AG04450 (cell line): ENCODE measurements at regions not wholly inside any gene's neighbourhood (a gene's known extent, or its start where the extent isn't known, plus 50 kb on each side); places are given as distances from the start of the nearest gene placed in this dataset.

ENCODE experiments used
- CTCF ChIA-PET: fragments of 300-600, 350-600 bp; formaldehyde crosslinking; extraction: SDS; loops from one replicate; lab custom pipeline; 2022; ENCODE audit warnings: antibody characterized with exemption, inconsistent platforms; lab: Charles Lee
- POLR2A ChIA-PET: fragments of 350-600 bp; formaldehyde crosslinking; extraction: SDS; loops from one replicate; lab custom pipeline; 2021; ENCODE audit warnings: antibody characterized with exemption, inconsistent platforms; lab: Yijun Ruan, JAX
- DNase-seq: peaks from one replicate; pipeline ENCODE4 v3.0.0-alpha.2; 2011; ENCODE audit warnings: low read depth, low spot score
- H3K27ac ChIP-seq: one replicate; pipeline ENCODE4 v1.5.1; 2012; ENCODE audit warnings: low read depth, low read length, control low read depth
- H3K27me3 ChIP-seq: one replicate; pipeline ENCODE4 v1.6.0; 2012; ENCODE audit warnings: low read length; ENCODE audit not compliant: control insufficient read depth, insufficient read depth
- H3K4me3 ChIP-seq: 2 replicates; pipeline ENCODE4 v1.5.1; 2011; ENCODE audit warnings: mild to moderate bottlenecking, low read depth, low read length, control low read depth
- H3K9me3 ChIP-seq: 2 replicates; pipeline ENCODE4 v1.5.1; 2012; ENCODE audit warnings: low read length; ENCODE audit not compliant: control insufficient read depth, insufficient read depth
- CTCF ChIP-seq: IDR thresholded peaks from 2 replicates; pipeline ENCODE4 v1.5.1; 2011; ENCODE audit warnings: low read depth, low read length, control low read depth, inconsistent platforms

GRCh38 chr20:1822564-1823449 is 72.4 kb upstream of the SIRPA start:
- no peaks in the 10 kb centered on the region for H3K27me3 ChIP-seq
- ChIA-PET CTCF (interaction anchor here (0.8 kb wide), 1 partner anchor 11 kb away, joined by 3 read pairs; no protein-coding TSS in a partner anchor), POLR2A (interaction anchor here (1.0 to 1.6 kb wide), 2 partner anchors 10 to 11 kb away, joined by 5 to 6 read pairs; no protein-coding TSS in a partner anchor)
- no peak overlapping the region for H3K4me3 ChIP-seq
- peaks cover 21% of the 10 kb centered on the region for H3K9me3 ChIP-seq
- no peak for TF ChIP-seq CTCF
- no peak overlapping the region for H3K27ac ChIP-seq
- no peak for DNase-seq

GRCh38 chr20:1820138-1821079 is 74.8 kb upstream of the SIRPA start:
- DNase-seq = no peak
- Histone ChIP-seq H3K27ac (no peak overlapping the region), H3K27me3 (no peaks in the 10 kb centered on the region), H3K9me3 (peaks cover 21% of the 10 kb centered on the region), H3K4me3 (no peak overlapping the region)
- no peak for TF ChIP-seq CTCF
- CTCF ChIA-PET = interaction anchor here (1.5 to 3.4 kb wide), 2 partner anchors 30 to 43 kb away, joined by 3 to 11 read pairs; no protein-coding TSS in a partner anchor
- POLR2A ChIA-PET = interaction anchor here (1.5 kb wide), 1 partner anchor 8 kb away, joined by 5 read pairs; no protein-coding TSS in a partner anchor

- ChIA-PET CTCF (interaction anchor here (0.5 to 3.4 kb wide), 2 partner anchors 13 to 43 kb away, joined by 3 to 11 read pairs; no protein-coding TSS in a partner anchor), POLR2A (no interaction called here)
- no peak for DNase-seq
- Histone ChIP-seq H3K9me3 (peaks cover 21% of the 10 kb centered on the region), H3K4me3 (no peak overlapping the region), H3K27me3 (no peaks in the 10 kb centered on the region), H3K27ac (no peak overlapping the region)
- TF ChIP-seq CTCF = no peak
Measured at GRCh38 chr20:1819311-1820137, 75.7 kb upstream of the SIRPA start.

GRCh38 chr20:1818895-1819294 is 76.3 kb upstream of the SIRPA start:
- ChIA-PET POLR2A (no interaction called here), CTCF (interaction anchor here (0.5 to 3.4 kb wide), 2 partner anchors 14 to 42 kb away, joined by 3 to 11 read pairs; no protein-coding TSS in a partner anchor)
- no peak for DNase-seq
- no peak for TF ChIP-seq CTCF
- no peak overlapping the region for H3K4me3 ChIP-seq
- no peaks in the 10 kb centered on the region for H3K27me3 ChIP-seq
- H3K9me3 ChIP-seq = peaks cover 21% of the 10 kb centered on the region
- H3K27ac ChIP-seq = no peak overlapping the region
